ENCODE measurements at regions not wholly inside any gene's neighbourhood (a gene's known extent, or its start where the extent isn't known, plus 50 kb on each side); places are given as distances from the start of the nearest gene placed in this dataset.

GRCh38 chr19:5238700-5239099, 101.9 kb downstream of the PTPRS start:
- ChIA-PET CTCF (ENCODE audit: partially characterized antibody) (no interaction called here), POLR2A (ENCODE audit: partially characterized antibody) (no interaction called here)
- Histone ChIP-seq H3K18ac (ENCODE audit: extremely low read depth, low read length) (no peak overlapping the region), H3K79me1 (ENCODE audit: low read depth, low read length) (peaks cover 5% of the 10 kb centered on the region; the same call in 1 of the 2 replicates), H2BK20ac (ENCODE audit: low read length) (no peak overlapping the region), H3K4me3 (ENCODE audit: extremely low read depth in 1 of 4, insufficient read depth in 2 of 4, low read depth in 3 of 4, low read length in 4 of 4) (no peak overlapping the region), H3K9ac (replicated peaks in 1 of 4; ENCODE audit: extremely low read depth in 1 of 4, low read depth in 3 of 4, low read length in 3 of 4) (no peak overlapping the region), H2AK5ac (ENCODE audit: low read depth, low read length) (no peak overlapping the region), H3K36me3 (ENCODE audit: control insufficient read depth in 2 of 4, insufficient read depth in 4 of 4, low read length in 3 of 4) (peaks cover 0 to 22% (median 12%) of the 10 kb centered on the region in 4 experiments; a peak in 4 of 8 replicates), H2BK15ac (ENCODE audit: low read length) (no peak overlapping the region), H2BK5ac (ENCODE audit: low read depth, low read length) (no peak overlapping the region), H3K23ac (ENCODE audit: insufficient read length) (no peak overlapping the region), H4K91ac (replicated peaks; ENCODE audit: insufficient read length, low read length) (no peak overlapping the region), H2AFZ (ENCODE audit: low read length) (no peak overlapping the region), H3K23me2 (ENCODE audit: low read depth, low read length) (0 out of 2 replicates have a peak, but pooled peaks cover 2% of the 10 kb centered on the region), H3K4me2 (ENCODE audit: insufficient read depth in 1 of 2, low read depth in 2 of 2, low read length in 2 of 2) (no peak overlapping the region), H3K56ac (replicated peaks; ENCODE audit: insufficient read length, low read depth, low read length) (no peak overlapping the region), H3K79me2 (ENCODE audit: control insufficient read depth in 1 of 2, insufficient read depth in 2 of 2, low read length in 2 of 2) (no peaks in the 10 kb centered on the region), H3K27ac (ENCODE audit: low read depth, low read length) (no peak overlapping the region), H4K8ac (ENCODE audit: extremely low read depth, insufficient read depth, low read length) (no peak overlapping the region), H3K14ac (ENCODE audit: insufficient read length) (no peak overlapping the region), H3K27me3 (replicated peaks in 1 of 4; ENCODE audit: control insufficient read depth in 3 of 4, extremely low read depth in 1 of 4, insufficient read depth in 3 of 4, low read length in 3 of 4) (no peaks in the 10 kb centered on the region), H3K9me3 (ENCODE audit: insufficient read depth in 2 of 2, low read depth in 1 of 2, low read length in 1 of 2) (no peaks in the 10 kb centered on the region), H3K4me1 (replicated peaks in 1 of 4; ENCODE audit: control insufficient read depth in 3 of 4, insufficient read depth in 4 of 4, low read length in 3 of 4) (no peaks in the 10 kb centered on the region), H4K20me1 (replicated peaks in 1 of 2; ENCODE audit: control insufficient read depth in 1 of 2, insufficient read depth in 2 of 2, low read length in 2 of 2) (peaks cover 1 to 4% of the 10 kb centered on the region in 2 experiments), H2BK12ac (ENCODE audit: low read depth, low read length) (no peak overlapping the region), H2BK120ac (replicated peaks; ENCODE audit: low read depth, low read length) (no peak overlapping the region), H3K4ac (replicated peaks; ENCODE audit: insufficient read length, low read depth, low read length) (no peak overlapping the region), H4K5ac (ENCODE audit: insufficient read length, low read depth, low read length) (no peak overlapping the region)
- WGBS, 2 experiments (ENCODE audit: extremely low coverage in 1 of 2, insufficient coverage in 1 of 2, insufficient read length in 1 of 2, insufficient replicate concordance in 2 of 2, low coverage in 1 of 2, low lambda C conversion rate in 2 of 2, missing lambda C conversion rate in 1 of 2) = 93% methylated on average over 33 of the region's 33 CpGs; no CpG with 5 or more reads in 1 of the 2 experiments
- FAIRE-seq (no peak), DNase-seq (ENCODE audit: low read depth in 1 of 2, low spot score in 2 of 2) (no peak)
- TF ChIP-seq NANOG (IDR thresholded peaks at IDR 0.05; ENCODE audit: insufficient read depth, low read depth, low read length, poor library complexity, severe bottlenecking) = no peak
- TF ChIP-seq HDAC6 (IDR thresholded peaks at IDR 0.05; ENCODE audit: low read depth, low read length) = no peak
- no peak for TF ChIP-seq GABPA (IDR thresholded peaks at IDR 0.05; ENCODE audit: borderline replicate concordance, insufficient read depth, low read length)
- TF ChIP-seq ATF2 (IDR thresholded peaks at IDR 0.05; ENCODE audit: low read length) = no peak
- no peak for TF ChIP-seq TAF1 (IDR thresholded peaks at IDR 0.05; ENCODE audit: low read depth, low read length)
- no peak for TF ChIP-seq POU5F1 (IDR thresholded peaks at IDR 0.05; ENCODE audit: low read depth, low read length)
- TF ChIP-seq MAFK (IDR thresholded peaks at IDR 0.05; ENCODE audit: low read depth, low read length) = no peak
- no peak for TF ChIP-seq TBP (IDR thresholded peaks at IDR 0.05; ENCODE audit: low read depth, low read length)
- TF ChIP-seq EP300 (IDR thresholded peaks at IDR 0.05; ENCODE audit: borderline replicate concordance in 1 of 2, low read depth in 2 of 2, low read length in 2 of 2) = no peak
- TF ChIP-seq EGR1 (IDR thresholded peaks at IDR 0.05; ENCODE audit: borderline replicate concordance, low read depth, low read length) = no peak

Measured in H1 (cell line).